ENCODE measurements at regions not wholly inside any gene's neighbourhood (a gene's known extent, or its start where the extent isn't known, plus 50 kb on each side); places are given as distances from the start of the nearest gene placed in this dataset.

GRCh38 chr3:82141592-82141991, 380.1 kb upstream of the GBE1 start:
- DNase-seq (ENCODE audit: low read depth in 1 of 2, low spot score in 1 of 2) = no peak
- no peaks in the 10 kb centered on the region for H3K27me3 ChIP-seq (ENCODE audit: insufficient read depth, poor library complexity, severe bottlenecking)
- H3K4me3 ChIP-seq (replicated peaks; ENCODE audit: insufficient read depth, low read length) = no peak overlapping the region
- TF ChIP-seq GABPA (IDR thresholded peaks at IDR 0.05; ENCODE audit: low read depth) (no peak), CTCF (IDR thresholded peaks at IDR 0.05; ENCODE audit: insufficient read depth, low read length) (no peak)
- no peak overlapping the region for H3K27ac ChIP-seq (replicated peaks)

- DNase-seq (ENCODE audit: low read depth in 1 of 2, low spot score in 1 of 2) = no peak
- H3K27me3 ChIP-seq (ENCODE audit: insufficient read depth, poor library complexity, severe bottlenecking) = no peaks in the 10 kb centered on the region
- H3K4me3 ChIP-seq (replicated peaks; ENCODE audit: insufficient read depth, low read length) = no peak overlapping the region
- H3K27ac ChIP-seq (replicated peaks) = no peak overlapping the region
- TF ChIP-seq GABPA (IDR thresholded peaks at IDR 0.05; ENCODE audit: low read depth) (no peak), SPI1 (IDR thresholded peaks at IDR 0.05; ENCODE audit: borderline replicate concordance, low read depth) (no peak), POLR2AphosphoS5 (IDR thresholded peaks at IDR 0.05; ENCODE audit: low read depth) (no peak), REST (IDR thresholded peaks at IDR 0.05; ENCODE audit: insufficient replicate concordance, low read depth) (no peak), CTCF (IDR thresholded peaks at IDR 0.05; ENCODE audit: insufficient read depth, low read length) (no peak)
These were observed 376.4 kb upstream of the GBE1 start for GRCh38 chr3:82137861-82138260.

- no peak for DNase-seq (ENCODE audit: low read depth in 1 of 2, low spot score in 1 of 2)
- TF ChIP-seq POLR2AphosphoS5 (IDR thresholded peaks at IDR 0.05; ENCODE audit: low read depth) = no peak
- no peak for TF ChIP-seq REST (IDR thresholded peaks at IDR 0.05; ENCODE audit: insufficient replicate concordance, low read depth)
- TF ChIP-seq SPI1 (IDR thresholded peaks at IDR 0.05; ENCODE audit: borderline replicate concordance, low read depth) = no peak
- no peak for TF ChIP-seq GABPA (IDR thresholded peaks at IDR 0.05; ENCODE audit: low read depth)
- no peak for TF ChIP-seq CTCF (IDR thresholded peaks at IDR 0.05; ENCODE audit: insufficient read depth, low read length)
- no peaks in the 10 kb centered on the region for H3K27me3 ChIP-seq (ENCODE audit: insufficient read depth, poor library complexity, severe bottlenecking)
- H3K4me3 ChIP-seq (replicated peaks; ENCODE audit: insufficient read depth, low read length) = no peak overlapping the region
- H3K27ac ChIP-seq (replicated peaks) = no peak overlapping the region
These were observed 375.6 kb upstream of the GBE1 start for GRCh38 chr3:82137050-82137449.

DNA sequence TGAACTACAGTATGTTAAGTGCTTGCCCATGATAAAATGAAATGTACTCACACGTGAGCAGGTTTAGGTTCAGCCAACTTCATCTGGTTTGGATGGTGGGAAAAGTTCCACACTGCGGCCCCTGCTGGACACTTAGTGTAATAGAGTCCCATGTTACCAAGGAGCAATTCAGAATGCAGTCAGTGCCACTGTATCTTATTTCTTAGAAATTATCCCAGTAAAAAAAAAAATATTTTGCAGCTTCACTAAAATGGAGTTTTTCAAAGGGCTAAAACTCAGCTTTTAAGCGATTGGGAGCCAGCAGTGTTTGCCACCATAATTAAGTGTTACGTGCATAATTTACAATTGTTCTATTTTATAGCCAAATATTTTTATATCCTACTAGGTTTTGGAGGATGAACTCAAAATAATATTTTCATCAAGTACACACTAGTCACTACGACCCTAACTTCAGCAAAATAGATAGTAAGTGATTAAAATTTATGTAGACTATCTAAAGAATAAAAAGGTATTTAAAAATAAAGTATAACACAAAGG, 371.7 kb upstream of the GBE1 start:
- TF ChIP-seq CTCF (IDR thresholded peaks at IDR 0.05; ENCODE audit: insufficient read depth, low read length) = peak; percentile 73
- TF ChIP-seq REST (IDR thresholded peaks at IDR 0.05; ENCODE audit: insufficient replicate concordance, low read depth) = no peak
- Histone ChIP-seq H3K27ac (replicated peaks) (no peak overlapping the region), H3K4me3 (replicated peaks; ENCODE audit: insufficient read depth, low read length) (no peak overlapping the region), H3K27me3 (ENCODE audit: insufficient read depth, poor library complexity, severe bottlenecking) (no peaks in the 10 kb centered on the region)
- peak; percentile 29 to 56 for DNase-seq (ENCODE audit: low read depth in 1 of 2, low spot score in 1 of 2)

Data from HL-60 (cell line).